ENCODE measurements at regions not wholly inside any gene's neighbourhood (a gene's known extent, or its start where the extent isn't known, plus 50 kb on each side); places are given as distances from the start of the nearest gene placed in this dataset.
A peak's percentile ranks its signal among the peaks of the same experiment; 100 is the strongest.

DNA sequence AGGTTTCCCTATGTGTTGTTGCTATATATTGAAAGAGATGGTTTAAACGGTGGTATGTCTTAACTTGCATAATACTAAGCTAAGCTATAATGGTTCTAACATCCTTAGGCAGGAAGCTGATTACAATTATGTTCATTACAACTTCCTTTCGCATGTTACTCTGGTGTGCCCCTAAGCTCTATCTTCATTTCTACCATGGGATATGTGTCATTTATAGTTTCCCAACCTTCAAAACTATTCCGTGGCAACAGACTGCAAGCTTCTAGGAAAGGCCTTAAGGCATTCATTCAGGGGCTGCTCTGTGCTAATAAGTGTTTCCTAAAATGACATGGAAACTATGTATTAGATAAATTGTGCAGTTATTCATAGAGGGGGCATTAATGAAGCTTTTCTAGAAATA lies 294.6 kb downstream of the GXYLT1 start:
- Histone ChIP-seq H3K9me3 (ENCODE audit: control insufficient read depth, insufficient read depth, low read length) (no peaks in the 10 kb centered on the region), H3K27me3 (ENCODE audit: control insufficient read depth, insufficient read depth, low read length) (no peaks in the 10 kb centered on the region), H3K27ac (ENCODE audit: low read length) (no peak overlapping the region), H3K4me1 (ENCODE audit: control insufficient read depth, insufficient read depth, low read length) (no peaks in the 10 kb centered on the region), H3K36me3 (ENCODE audit: control insufficient read depth, insufficient read depth, low read length) (no peaks in the 10 kb centered on the region), H3K4me3 (ENCODE audit: low read length) (no peak overlapping the region)
- no CpG with 5 or more reads among the region's 3 CpGs for WGBS (ENCODE audit: insufficient coverage, insufficient read length)
- DNase-seq (ENCODE audit: low read depth, low spot score), result no peak

DNA sequence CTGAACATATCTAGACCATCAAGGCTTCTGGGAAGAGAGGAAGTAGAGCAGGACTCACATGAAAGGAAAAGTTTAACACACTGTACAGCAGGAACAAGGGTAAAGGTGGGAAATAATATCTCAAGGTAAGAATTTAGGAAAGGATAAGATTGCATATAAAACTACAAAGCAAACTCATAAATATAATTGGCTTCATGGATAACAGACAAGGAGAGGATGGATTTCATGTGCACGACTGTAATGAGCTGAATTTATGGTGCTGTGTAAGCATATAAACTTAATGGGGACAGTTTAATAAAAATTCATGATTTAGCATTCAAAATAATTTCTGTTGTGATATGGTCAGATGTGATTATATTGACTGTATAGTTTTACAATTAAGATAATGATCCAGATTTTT lies 298.0 kb downstream of the GXYLT1 start:
- no peaks in the 10 kb centered on the region for H3K9me3 ChIP-seq (ENCODE audit: control insufficient read depth, insufficient read depth, low read length)
- H3K4me3 ChIP-seq (ENCODE audit: low read length), result no peak overlapping the region
- H3K27me3 ChIP-seq (ENCODE audit: control insufficient read depth, insufficient read depth, low read length), result no peaks in the 10 kb centered on the region
- DNase-seq (ENCODE audit: low read depth, low spot score), result no peak
- H3K27ac ChIP-seq (ENCODE audit: low read length), result no peak overlapping the region
- H3K4me1 ChIP-seq (ENCODE audit: control insufficient read depth, insufficient read depth, low read length), result no peaks in the 10 kb centered on the region
- H3K36me3 ChIP-seq (ENCODE audit: control insufficient read depth, insufficient read depth, low read length), result no peaks in the 10 kb centered on the region
- no CpG with 5 or more reads among the region's 1 CpG for WGBS (ENCODE audit: insufficient coverage, insufficient read length)

DNA sequence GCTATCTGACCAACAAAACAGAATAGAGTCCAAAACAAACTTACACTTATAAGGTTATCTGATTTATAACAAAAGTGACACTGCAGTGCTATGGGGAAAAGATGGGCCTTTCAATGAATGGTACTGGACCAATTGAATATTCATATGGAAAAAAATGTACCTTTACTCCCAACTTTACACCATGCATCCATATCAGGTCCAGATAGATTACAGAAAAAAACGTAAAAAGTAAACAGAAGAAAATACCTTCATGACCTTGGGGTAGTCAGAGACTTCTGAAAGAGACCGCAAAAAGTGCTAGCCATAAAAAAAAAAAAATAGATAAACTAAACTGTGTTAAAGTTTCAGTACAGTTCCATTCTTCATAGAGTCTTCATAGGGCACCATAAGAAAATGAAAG lies 308.3 kb downstream of the GXYLT1 start:
- no peaks in the 10 kb centered on the region for H3K4me1 ChIP-seq (ENCODE audit: control insufficient read depth, insufficient read depth, low read length)
- no peaks in the 10 kb centered on the region for H3K36me3 ChIP-seq (ENCODE audit: control insufficient read depth, insufficient read depth, low read length)
- no peak overlapping the region for H3K4me3 ChIP-seq (ENCODE audit: low read length)
- no peak for DNase-seq (ENCODE audit: low read depth, low spot score)
- H3K9me3 ChIP-seq (ENCODE audit: control insufficient read depth, insufficient read depth, low read length), result no peaks in the 10 kb centered on the region
- WGBS (ENCODE audit: insufficient coverage, insufficient read length), result no CpG with 5 or more reads among the region's 2 CpGs
- H3K27me3 ChIP-seq (ENCODE audit: control insufficient read depth, insufficient read depth, low read length), result no peaks in the 10 kb centered on the region
- H3K27ac ChIP-seq (ENCODE audit: low read length), result no peak overlapping the region

DNA sequence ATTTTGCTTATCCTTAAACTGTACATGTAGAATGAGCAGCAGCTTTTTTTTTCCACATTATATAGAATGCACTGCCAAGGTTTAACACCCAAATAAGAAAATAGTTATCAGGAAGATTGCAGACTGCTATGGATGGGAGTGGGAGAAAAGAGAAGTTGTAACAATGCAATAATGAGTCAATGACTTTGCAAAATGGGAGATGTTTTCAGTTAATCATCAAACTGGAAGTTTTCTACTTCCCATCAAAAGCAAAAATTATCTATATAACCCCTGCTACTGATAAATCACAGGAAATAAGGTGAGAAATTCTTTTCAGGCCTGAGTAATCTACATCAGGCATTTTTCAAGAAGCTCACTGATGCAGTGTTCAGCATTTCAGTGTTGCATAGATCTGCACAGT lies 309.1 kb downstream of the GXYLT1 start:
- DNase-seq (ENCODE audit: low read depth, low spot score), result no peak
- Histone ChIP-seq H3K27me3 (ENCODE audit: control insufficient read depth, insufficient read depth, low read length) (no peaks in the 10 kb centered on the region), H3K36me3 (ENCODE audit: control insufficient read depth, insufficient read depth, low read length) (no peaks in the 10 kb centered on the region), H3K9me3 (ENCODE audit: control insufficient read depth, insufficient read depth, low read length) (no peaks in the 10 kb centered on the region), H3K4me1 (ENCODE audit: control insufficient read depth, insufficient read depth, low read length) (no peaks in the 10 kb centered on the region), H3K4me3 (ENCODE audit: low read length) (no peak overlapping the region), H3K27ac (ENCODE audit: low read length) (no peak overlapping the region)

DNA sequence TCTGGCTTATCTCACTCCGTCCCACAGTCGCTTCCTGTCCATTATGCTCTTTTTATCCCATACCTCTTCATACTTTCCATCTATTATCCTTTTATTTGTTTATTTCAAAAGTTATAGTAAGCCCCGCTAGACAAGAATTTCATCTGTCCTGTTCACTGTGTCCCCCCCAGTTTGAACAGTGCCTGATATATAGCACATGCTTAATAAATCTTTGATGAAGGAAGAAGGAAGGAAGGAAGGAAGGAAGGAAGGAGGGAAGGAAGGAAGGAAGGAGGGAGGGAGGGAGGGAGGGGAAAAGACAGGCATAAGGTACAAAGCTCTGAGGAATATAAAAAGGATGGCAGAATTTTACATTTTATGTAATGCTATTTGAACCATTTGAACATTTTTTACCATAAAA lies 324.7 kb downstream of the GXYLT1 start:
- no peaks in the 10 kb centered on the region for H3K4me1 ChIP-seq (ENCODE audit: control insufficient read depth, insufficient read depth, low read length)
- 100% methylated on average over 1 of the region's 3 CpGs for WGBS (ENCODE audit: insufficient coverage, insufficient read length)
- no peaks in the 10 kb centered on the region for H3K27me3 ChIP-seq (ENCODE audit: control insufficient read depth, insufficient read depth, low read length)
- no peak overlapping the region for H3K4me3 ChIP-seq (ENCODE audit: low read length)
- H3K27ac ChIP-seq (ENCODE audit: low read length), result no peak overlapping the region
- DNase-seq (ENCODE audit: low read depth, low spot score), result no peak
- no peaks in the 10 kb centered on the region for H3K9me3 ChIP-seq (ENCODE audit: control insufficient read depth, insufficient read depth, low read length)
- H3K36me3 ChIP-seq (ENCODE audit: control insufficient read depth, insufficient read depth, low read length), result no peaks in the 10 kb centered on the region

DNA sequence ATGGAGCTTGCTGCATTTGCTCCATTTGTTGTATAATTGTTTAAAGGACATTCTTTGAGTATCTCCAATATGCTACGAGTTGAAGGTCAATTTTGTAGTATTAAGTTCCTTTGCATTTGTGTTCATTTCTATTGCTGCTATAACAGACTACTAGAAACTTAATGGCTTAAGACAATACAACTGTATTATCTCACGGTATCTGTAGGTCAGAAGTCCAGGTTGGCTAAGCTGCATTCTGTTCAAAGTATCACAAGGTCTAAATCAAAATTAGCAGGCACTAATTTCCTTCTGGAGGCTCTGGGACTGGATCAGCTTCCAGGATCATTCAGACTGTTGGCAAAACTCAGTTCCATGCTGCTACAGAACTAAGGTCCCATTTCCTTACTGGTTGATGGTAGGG lies 340.6 kb downstream of the GXYLT1 start:
- Histone ChIP-seq H3K36me3 (ENCODE audit: control insufficient read depth, insufficient read depth, low read length) (no peaks in the 10 kb centered on the region), H3K4me1 (ENCODE audit: control insufficient read depth, insufficient read depth, low read length) (no peaks in the 10 kb centered on the region), H3K27ac (ENCODE audit: low read length) (no peak overlapping the region), H3K27me3 (ENCODE audit: control insufficient read depth, insufficient read depth, low read length) (no peaks in the 10 kb centered on the region), H3K9me3 (ENCODE audit: control insufficient read depth, insufficient read depth, low read length) (no peaks in the 10 kb centered on the region), H3K4me3 (ENCODE audit: low read length) (no peak overlapping the region)
- WGBS (ENCODE audit: insufficient coverage, insufficient read length), result no CpG with 5 or more reads among the region's 2 CpGs
- DNase-seq (ENCODE audit: low read depth, low spot score), result no peak

DNA sequence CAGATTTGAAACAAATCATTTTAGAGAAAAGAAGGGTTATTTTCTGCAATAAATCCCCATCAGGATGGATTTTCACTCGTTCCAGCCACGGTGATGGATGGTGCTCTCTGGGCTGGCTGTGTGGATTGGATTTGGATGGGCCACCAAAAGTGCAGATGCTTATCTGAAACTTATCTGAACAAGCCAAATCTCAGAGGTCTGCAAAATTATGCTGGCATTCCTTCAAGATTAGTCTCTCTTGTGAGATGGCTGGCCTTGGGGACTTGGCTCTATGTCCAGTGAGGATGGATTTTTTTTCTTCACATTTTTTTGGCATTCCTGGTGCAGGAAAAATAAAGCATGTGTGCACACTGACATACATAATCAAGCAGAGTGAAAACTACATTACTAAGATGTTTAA lies 341.9 kb downstream of the GXYLT1 start:
- no peaks in the 10 kb centered on the region for H3K9me3 ChIP-seq (ENCODE audit: control insufficient read depth, insufficient read depth, low read length)
- no peaks in the 10 kb centered on the region for H3K36me3 ChIP-seq (ENCODE audit: control insufficient read depth, insufficient read depth, low read length)
- no CpG with 5 or more reads among the region's 2 CpGs for WGBS (ENCODE audit: insufficient coverage, insufficient read length)
- no peak for DNase-seq (ENCODE audit: low read depth, low spot score)
- no peak overlapping the region for H3K27ac ChIP-seq (ENCODE audit: low read length)
- H3K4me3 ChIP-seq (ENCODE audit: low read length), result no peak overlapping the region
- H3K4me1 ChIP-seq (ENCODE audit: control insufficient read depth, insufficient read depth, low read length), result no peaks in the 10 kb centered on the region
- H3K27me3 ChIP-seq (ENCODE audit: control insufficient read depth, insufficient read depth, low read length), result no peaks in the 10 kb centered on the region

DNA sequence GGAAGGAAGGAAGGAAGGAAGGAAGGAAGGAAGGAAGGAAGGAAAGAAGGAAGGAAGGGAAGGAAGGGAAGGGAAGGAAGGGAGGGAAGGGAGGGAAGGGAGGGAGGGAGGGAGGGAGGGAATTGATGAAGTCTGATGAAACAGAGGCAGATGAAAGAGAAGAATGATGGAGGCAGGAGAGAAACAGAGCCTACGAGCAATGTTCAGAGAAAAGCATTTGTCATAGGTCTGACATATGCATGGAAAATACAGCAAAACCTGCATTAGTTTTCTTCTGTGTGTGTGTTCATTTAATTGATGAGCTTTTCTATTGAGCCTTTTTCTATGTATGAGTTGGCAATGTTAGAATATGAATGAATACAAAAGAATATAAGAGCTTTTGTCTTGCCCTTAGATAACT lies 343.4 kb downstream of the GXYLT1 start:
- Histone ChIP-seq H3K9me3 (ENCODE audit: control insufficient read depth, insufficient read depth, low read length) (no peaks in the 10 kb centered on the region), H3K27me3 (ENCODE audit: control insufficient read depth, insufficient read depth, low read length) (no peaks in the 10 kb centered on the region), H3K27ac (ENCODE audit: low read length) (no peak overlapping the region), H3K4me1 (ENCODE audit: control insufficient read depth, insufficient read depth, low read length) (no peaks in the 10 kb centered on the region), H3K36me3 (ENCODE audit: control insufficient read depth, insufficient read depth, low read length) (no peaks in the 10 kb centered on the region), H3K4me3 (ENCODE audit: low read length) (no peak overlapping the region)
- DNase-seq (ENCODE audit: low read depth, low spot score), result no peak
- no CpG with 5 or more reads among the region's 1 CpG for WGBS (ENCODE audit: insufficient coverage, insufficient read length)

DNA sequence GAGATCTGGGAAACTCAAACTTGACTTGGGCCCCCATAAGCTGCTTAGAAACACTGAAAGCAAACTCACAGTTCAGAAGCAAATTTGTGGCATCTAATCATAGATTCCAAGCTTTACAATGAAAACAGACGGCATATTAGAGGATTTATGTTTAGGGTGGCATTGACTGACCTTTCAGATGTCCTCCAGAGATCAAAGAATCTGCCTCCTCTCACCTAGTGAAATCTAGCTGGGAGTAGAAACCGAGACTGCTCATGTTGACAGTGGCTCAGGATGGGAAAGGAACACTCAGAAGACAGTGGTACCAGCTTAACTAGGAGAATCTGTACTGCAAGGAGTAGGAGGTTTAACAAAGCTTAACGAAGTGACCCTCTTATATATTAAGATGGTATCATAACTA lies 345.0 kb downstream of the GXYLT1 start:
- no peaks in the 10 kb centered on the region for H3K36me3 ChIP-seq (ENCODE audit: control insufficient read depth, insufficient read depth, low read length)
- no peak for DNase-seq (ENCODE audit: low read depth, low spot score)
- no peak overlapping the region for H3K4me3 ChIP-seq (ENCODE audit: low read length)
- no CpG with 5 or more reads among the region's 3 CpGs for WGBS (ENCODE audit: insufficient coverage, insufficient read length)
- H3K4me1 ChIP-seq (ENCODE audit: control insufficient read depth, insufficient read depth, low read length), result no peaks in the 10 kb centered on the region
- no peak overlapping the region for H3K27ac ChIP-seq (ENCODE audit: low read length)
- no peaks in the 10 kb centered on the region for H3K9me3 ChIP-seq (ENCODE audit: control insufficient read depth, insufficient read depth, low read length)
- no peaks in the 10 kb centered on the region for H3K27me3 ChIP-seq (ENCODE audit: control insufficient read depth, insufficient read depth, low read length)

DNA sequence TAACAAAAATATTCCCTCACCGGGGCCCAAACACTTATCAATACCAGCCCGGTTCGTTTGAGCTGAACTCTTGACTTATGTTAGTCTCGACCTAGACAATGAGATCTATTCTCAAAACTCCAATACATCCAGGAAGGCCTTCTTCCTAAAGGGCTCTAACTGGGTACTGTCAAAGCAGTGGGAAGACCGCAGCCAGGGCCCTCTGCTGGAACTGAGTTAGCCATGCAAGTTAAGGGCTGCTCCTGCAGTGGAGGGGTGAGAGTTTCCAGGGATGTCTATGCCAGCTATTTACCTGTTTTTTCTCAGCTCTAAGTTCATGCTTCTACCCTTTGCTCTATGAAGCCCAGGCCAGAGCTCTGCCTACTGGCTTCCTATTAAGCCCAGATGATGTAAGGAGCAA lies 348.8 kb downstream of the GXYLT1 start:
- Histone ChIP-seq H3K36me3 (ENCODE audit: control insufficient read depth, insufficient read depth, low read length) (no peaks in the 10 kb centered on the region), H3K9me3 (ENCODE audit: control insufficient read depth, insufficient read depth, low read length) (no peaks in the 10 kb centered on the region), H3K27me3 (ENCODE audit: control insufficient read depth, insufficient read depth, low read length) (no peaks in the 10 kb centered on the region), H3K4me3 (ENCODE audit: low read length) (no peak overlapping the region), H3K27ac (ENCODE audit: low read length) (no peak overlapping the region), H3K4me1 (ENCODE audit: control insufficient read depth, insufficient read depth, low read length) (no peaks in the 10 kb centered on the region)
- DNase-seq (ENCODE audit: low read depth, low spot score), result peak; percentile 41
- no CpG with 5 or more reads among the region's 5 CpGs for WGBS (ENCODE audit: insufficient coverage, insufficient read length)

DNA sequence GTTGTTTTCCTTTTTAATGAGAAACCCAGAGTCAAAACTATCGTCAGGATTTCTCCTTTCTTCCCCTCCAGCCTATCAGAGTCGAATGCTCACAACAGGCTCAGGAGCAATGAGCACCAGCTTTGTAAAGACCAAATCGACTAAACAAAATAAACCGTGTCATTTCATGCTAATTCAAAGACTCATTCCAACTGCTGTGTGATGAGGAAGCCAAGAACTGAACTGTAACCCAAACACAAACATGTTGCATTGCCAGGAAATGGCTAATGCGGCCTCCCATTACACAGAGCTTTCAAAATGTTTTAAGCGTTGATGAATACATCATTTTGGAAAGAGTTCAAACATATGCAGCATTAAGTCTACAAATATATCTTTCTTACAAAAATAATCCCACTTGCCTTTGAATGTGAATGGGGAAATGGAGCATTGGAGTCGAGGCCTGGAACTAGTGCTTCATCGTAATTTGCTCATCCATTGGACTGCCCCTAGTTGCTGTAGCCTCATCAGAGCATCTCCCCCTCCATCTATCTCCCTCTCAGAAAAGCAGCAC lies 349.5 kb downstream of the GXYLT1 start:
- H3K9me3 ChIP-seq (ENCODE audit: control insufficient read depth, insufficient read depth, low read length), result no peaks in the 10 kb centered on the region
- no peaks in the 10 kb centered on the region for H3K27me3 ChIP-seq (ENCODE audit: control insufficient read depth, insufficient read depth, low read length)
- H3K4me1 ChIP-seq (ENCODE audit: control insufficient read depth, insufficient read depth, low read length), result no peaks in the 10 kb centered on the region
- H3K4me3 ChIP-seq (ENCODE audit: low read length), result no peak overlapping the region
- H3K36me3 ChIP-seq (ENCODE audit: control insufficient read depth, insufficient read depth, low read length), result no peaks in the 10 kb centered on the region
- no peak for DNase-seq (ENCODE audit: low read depth, low spot score)
- no peak overlapping the region for H3K27ac ChIP-seq (ENCODE audit: low read length)
- no CpG with 5 or more reads among the region's 8 CpGs for WGBS (ENCODE audit: insufficient coverage, insufficient read length)
